H1 (cell line): ENCODE measurements at regions not wholly inside any gene's neighbourhood (a gene's known extent, or its start where the extent isn't known, plus 50 kb on each side); places are given as distances from the start of the nearest gene placed in this dataset.

Experiments used
- CHD7 ChIP-seq: fragments of 300-600 bp; sonication (generic); IDR thresholded peaks from 2 replicates; pipeline ENCODE4 v1.7.1; 2012; ENCODE audit warnings: low read length, moderate library complexity, mild to moderate bottlenecking, inconsistent platforms; ENCODE audit not compliant: insufficient replicate concordance
- HDAC6 ChIP-seq: IDR thresholded peaks from one replicate; pipeline ENCODE4 v1.7.1; 2012; ENCODE audit warnings: low read depth, mild to moderate bottlenecking, inconsistent platforms, low read length, moderate library complexity

GRCh38 chr3:115549071-115549470 lies 74.2 kb upstream of the GAP43 start (continued):
- TF ChIP-seq CHD7 (no peak), HDAC6 (no peak)
- TF ChIP-seq, all 59 proteins: peak for 0
